Ishikawa (cell line): ENCODE measurements at regions not wholly inside any gene's neighbourhood (a gene's known extent, or its start where the extent isn't known, plus 50 kb on each side); places are given as distances from the start of the nearest gene placed in this dataset.

Experiments
- ZBTB7A ChIP-seq: IDR thresholded peaks from 2 replicates; pipeline ENCODE4 v1.6.1; 2012; ENCODE audit warnings: low read depth
- TF ChIP-seq, protein P1 (sequence below): IDR thresholded peaks from 2 replicates; pipeline ENCODE4 v1.6.1; 2012

DNA sequence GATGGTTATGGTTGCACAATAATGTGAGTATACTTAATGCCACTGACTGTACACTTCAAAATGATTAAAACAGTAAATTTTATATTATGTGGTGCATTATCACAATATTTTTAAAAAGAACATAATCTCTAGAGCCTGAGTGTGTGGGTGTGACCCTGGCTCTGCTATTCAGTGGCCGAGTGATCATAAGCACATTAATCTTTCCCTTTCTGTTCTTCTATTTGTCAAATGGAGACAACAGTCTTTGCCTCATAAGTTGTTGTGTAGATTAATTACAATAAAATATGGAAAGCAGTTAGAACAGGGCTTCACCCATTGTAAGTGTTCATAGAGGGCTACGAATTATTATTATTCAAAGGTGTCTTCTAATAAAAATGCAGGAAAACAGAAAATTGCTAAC is 548.6 kb downstream of the HTR1B start:
- no peak for TF ChIP-seq ZBTB7A
- TF ChIP-seq, protein P1, sequence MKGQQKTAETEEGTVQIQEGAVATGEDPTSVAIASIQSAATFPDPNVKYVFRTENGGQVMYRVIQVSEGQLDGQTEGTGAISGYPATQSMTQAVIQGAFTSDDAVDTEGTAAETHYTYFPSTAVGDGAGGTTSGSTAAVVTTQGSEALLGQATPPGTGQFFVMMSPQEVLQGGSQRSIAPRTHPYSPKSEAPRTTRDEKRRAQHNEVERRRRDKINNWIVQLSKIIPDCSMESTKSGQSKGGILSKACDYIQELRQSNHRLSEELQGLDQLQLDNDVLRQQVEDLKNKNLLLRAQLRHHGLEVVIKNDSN = no peak
